Ammon's horn (tissue), 1 donor: ENCODE measurements at regions not wholly inside any gene's neighbourhood (a gene's known extent, or its start where the extent isn't known, plus 50 kb on each side); places are given as distances from the start of the nearest gene placed in this dataset.

ENCODE experiments used
- DNase-seq: peaks from one replicate; pipeline ENCODE4 v3.0.0-alpha.2; 2016; ENCODE audit warnings: low spot score

- no peak for DNase-seq
Measured at GRCh38 chr1:232247669-232248068, 382.3 kb downstream of the SIPA1L2 start.

- DNase-seq, result no peak
Measured at GRCh38 chr1:232244426-232244825, 385.5 kb downstream of the SIPA1L2 start.

GRCh38 chr1:232239998-232240397 lies 389.9 kb downstream of the SIPA1L2 start:
- no peak for DNase-seq

- DNase-seq, result no peak
Measured at GRCh38 chr1:232239522-232239921, 390.4 kb downstream of the SIPA1L2 start.

- DNase-seq, result no peak
Measured at GRCh38 chr1:232238009-232238408, 391.9 kb downstream of the SIPA1L2 start.

- DNase-seq, result no peak
Measured at GRCh38 chr1:232227306-232227705, 402.6 kb downstream of the SIPA1L2 start.

GRCh38 chr1:232226197-232226712 lies 403.7 kb downstream of the SIPA1L2 start:
- DNase-seq, result no peak

- no peak for DNase-seq
Measured at GRCh38 chr1:232225336-232226131, 404.4 kb downstream of the SIPA1L2 start.

GRCh38 chr1:232223887-232224286 lies 406.0 kb downstream of the SIPA1L2 start:
- DNase-seq, result no peak

GRCh38 chr1:232223183-232223708 lies 406.7 kb downstream of the SIPA1L2 start:
- no peak for DNase-seq

GRCh38 chr1:232222614-232223013 lies 407.3 kb downstream of the SIPA1L2 start:
- no peak for DNase-seq

GRCh38 chr1:232221802-232222499 lies 408.0 kb downstream of the SIPA1L2 start:
- no peak for DNase-seq

- DNase-seq, result no peak
Measured at GRCh38 chr1:232218955-232219865, 410.7 kb downstream of the SIPA1L2 start.

GRCh38 chr1:232213928-232214327 lies 416.0 kb downstream of the SIPA1L2 start:
- DNase-seq, result no peak

GRCh38 chr1:232212253-232212652 lies 417.7 kb downstream of the SIPA1L2 start:
- no peak for DNase-seq

- no peak for DNase-seq
Measured at GRCh38 chr1:232211149-232211548, 418.8 kb downstream of the SIPA1L2 start.

GRCh38 chr1:232209357-232209756 lies 420.6 kb downstream of the SIPA1L2 start:
- DNase-seq, result no peak

GRCh38 chr1:232207073-232207866 lies 422.7 kb downstream of the SIPA1L2 start:
- no peak for DNase-seq

- no peak for DNase-seq
Measured at GRCh38 chr1:232204269-232204668, 425.7 kb downstream of the SIPA1L2 start.

GRCh38 chr1:232201024-232201423 lies 428.9 kb downstream of the SIPA1L2 start:
- no peak for DNase-seq

GRCh38 chr1:232196042-232196441 lies 433.9 kb downstream of the SIPA1L2 start:
- no peak for DNase-seq
